Thymus (tissue), 11 donors: ENCODE measurements at regions not wholly inside any gene's neighbourhood (a gene's known extent, or its start where the extent isn't known, plus 50 kb on each side); places are given as distances from the start of the nearest gene placed in this dataset.
"Not testable (repeated sequence)": the region's sequence is repeated elsewhere in the genome, so short reads cannot be mapped to it uniquely, and the experiment has no call there.

Experiments
- DNase-seq, 9 donors: peaks; one replicate each; pipeline ENCODE4 v3.0.0-alpha.2; 2013; ENCODE audit warnings: low spot score in 9 of 9, low read depth in 6 of 9, missing footprints in 1 of 9
- H3K27ac ChIP-seq, 2 donors: one replicate each; pipeline ENCODE4 v1.5.1; 2013; ENCODE audit warnings: control low read depth in 1 of 2, low read depth in 1 of 2, low read length in 1 of 2, mild to moderate bottlenecking in 1 of 2, moderate library complexity in 1 of 2
- H3K27me3 ChIP-seq, 2 donors: one replicate each; pipeline ENCODE4 v1.5.1; 2013; ENCODE audit warnings: low read length in 1 of 2; ENCODE audit not compliant: control insufficient read depth in 2 of 2, insufficient read depth in 1 of 2
- H3K36me3 ChIP-seq, 2 donors: one replicate each; pipeline ENCODE4 v1.5.1; 2013; ENCODE audit warnings: low read length in 1 of 2, mild to moderate bottlenecking in 1 of 2, moderate library complexity in 1 of 2; ENCODE audit not compliant: control insufficient read depth in 2 of 2, insufficient read depth in 2 of 2
- H3K4me1 ChIP-seq, 2 donors: one replicate each; pipeline ENCODE4 v1.5.1; 2013; ENCODE audit warnings: low read length in 2 of 2; ENCODE audit not compliant: control insufficient read depth in 2 of 2, insufficient read depth in 2 of 2
- H3K4me3 ChIP-seq, 2 donors: one replicate each; pipeline ENCODE4 v1.5.1; 2013; ENCODE audit warnings: low read length in 2 of 2, control low read depth in 1 of 2, mild to moderate bottlenecking in 1 of 2
- H3K9me3 ChIP-seq, 2 donors: one replicate each; pipeline ENCODE4 v1.5.1; 2013; ENCODE audit warnings: low read length in 1 of 2, mild to moderate bottlenecking in 1 of 2; ENCODE audit not compliant: control insufficient read depth in 2 of 2, insufficient read depth in 1 of 2
- WGBS: extraction: QIAGEN DNeasy Blood & Tissue Kit; methylation state at CpG from one replicate; pipeline ENCODE4 v1.1.7; 2013; 5-methylcytosine and 5-hydroxymethylcytosine counted together
- donor health status: healthy.

GRCh38 chr10:53071505-53072125 is 299.0 kb upstream of the MBL2 start:
- H3K27me3 ChIP-seq, result no peaks in the 10 kb centered on the region
- DNase-seq, result no peak
- 58% methylated on average over 4 of the region's 4 CpGs for WGBS
- H3K36me3 ChIP-seq, result no peaks in the 10 kb centered on the region
- H3K4me1 ChIP-seq, result no peaks in the 10 kb centered on the region
- H3K4me3 ChIP-seq, result no peak overlapping the region
- no peak overlapping the region for H3K27ac ChIP-seq
- H3K9me3 ChIP-seq, result no peaks in the 10 kb centered on the region

- Histone ChIP-seq H3K27me3 (no peaks in the 10 kb centered on the region), H3K27ac (no peak overlapping the region), H3K4me3 (no peak overlapping the region), H3K9me3 (no peaks in the 10 kb centered on the region), H3K4me1 (no peaks in the 10 kb centered on the region), H3K36me3 (no peaks in the 10 kb centered on the region)
- DNase-seq, result no peak
These were observed 296.4 kb upstream of the MBL2 start for GRCh38 chr10:53069013-53069412.

- Histone ChIP-seq H3K27me3 (no peaks in the 10 kb centered on the region), H3K4me1 (no peaks in the 10 kb centered on the region), H3K36me3 (no peaks in the 10 kb centered on the region), H3K9me3 (no peaks in the 10 kb centered on the region), H3K4me3 (no peak overlapping the region), H3K27ac (no peak overlapping the region)
- no peak for DNase-seq
- WGBS, result 15% methylated on average over 2 of the region's 2 CpGs
These were observed 292.0 kb upstream of the MBL2 start for GRCh38 chr10:53064614-53065013.

GRCh38 chr10:53063805-53064204 is 291.2 kb upstream of the MBL2 start:
- no peaks in the 10 kb centered on the region for H3K36me3 ChIP-seq
- H3K27ac ChIP-seq, result no peak overlapping the region
- H3K27me3 ChIP-seq, result no peaks in the 10 kb centered on the region
- DNase-seq, result no peak
- H3K4me3 ChIP-seq, result no peak overlapping the region
- WGBS, result 96% methylated on average over 3 of the region's 3 CpGs
- H3K9me3 ChIP-seq, result no peaks in the 10 kb centered on the region
- H3K4me1 ChIP-seq, result no peaks in the 10 kb centered on the region

GRCh38 chr10:53052521-53053164 is 280.1 kb upstream of the MBL2 start:
- WGBS, result 95% methylated on average over 6 of the region's 6 CpGs
- H3K27ac ChIP-seq, result no peak overlapping the region
- no peaks in the 10 kb centered on the region for H3K36me3 ChIP-seq
- H3K27me3 ChIP-seq, result no peaks in the 10 kb centered on the region
- H3K4me1 ChIP-seq, result no peaks in the 10 kb centered on the region
- no peaks in the 10 kb centered on the region for H3K9me3 ChIP-seq
- no peak overlapping the region for H3K4me3 ChIP-seq
- DNase-seq, result no peak

GRCh38 chr10:53045315-53045714 is 272.7 kb upstream of the MBL2 start:
- Histone ChIP-seq H3K4me1 (no peaks in the 10 kb centered on the region), H3K27me3 (no peaks in the 10 kb centered on the region), H3K27ac (no peak overlapping the region), H3K4me3 (no peak overlapping the region), H3K36me3 (no peaks in the 10 kb centered on the region), H3K9me3 (no peaks in the 10 kb centered on the region)
- DNase-seq, result no peak
- 92% methylated on average over 2 of the region's 2 CpGs for WGBS

- H3K36me3 ChIP-seq, DNase-seq: not testable (repeated sequence)
- WGBS, result 95% methylated on average over 5 of the region's 5 CpGs
These were observed 263.2 kb upstream of the MBL2 start for GRCh38 chr10:53035823-53036222.

GRCh38 chr10:53033396-53033795 is 260.8 kb upstream of the MBL2 start:
- no peaks in the 10 kb centered on the region for H3K27me3 ChIP-seq
- H3K4me1 ChIP-seq, result no peaks in the 10 kb centered on the region
- H3K9me3 ChIP-seq, result no peaks in the 10 kb centered on the region
- no peak for DNase-seq
- H3K4me3 ChIP-seq, result no peak overlapping the region
- H3K27ac ChIP-seq, result no peak overlapping the region
- H3K36me3 ChIP-seq, result no peaks in the 10 kb centered on the region
- WGBS, result 95% methylated on average over 2 of the region's 2 CpGs

More at GRCh38 chr10:53035823-53036222, 263.2 kb upstream of the MBL2 start:
- not testable (repeated sequence) for H3K27ac ChIP-seq, H3K27me3 ChIP-seq, H3K9me3 ChIP-seq, H3K4me3 ChIP-seq, H3K4me1 ChIP-seq

GRCh38 chr10:53029872-53030849 is 257.6 kb upstream of the MBL2 start:
- not testable (repeated sequence) for DNase-seq, H3K36me3 ChIP-seq

More at GRCh38 chr10:53029872-53030849, 257.6 kb upstream of the MBL2 start:
- 56% methylated on average over 8 of the region's 8 CpGs for WGBS
- H3K9me3 ChIP-seq, H3K4me3 ChIP-seq, H3K27ac ChIP-seq, H3K4me1 ChIP-seq, H3K27me3 ChIP-seq: not testable (repeated sequence)
